ENCODE measurements at regions not wholly inside any gene's neighbourhood (a gene's known extent, or its start where the extent isn't known, plus 50 kb on each side); places are given as distances from the start of the nearest gene placed in this dataset.
A peak's percentile ranks its signal among the peaks of the same experiment; 100 is the strongest.

DNA sequence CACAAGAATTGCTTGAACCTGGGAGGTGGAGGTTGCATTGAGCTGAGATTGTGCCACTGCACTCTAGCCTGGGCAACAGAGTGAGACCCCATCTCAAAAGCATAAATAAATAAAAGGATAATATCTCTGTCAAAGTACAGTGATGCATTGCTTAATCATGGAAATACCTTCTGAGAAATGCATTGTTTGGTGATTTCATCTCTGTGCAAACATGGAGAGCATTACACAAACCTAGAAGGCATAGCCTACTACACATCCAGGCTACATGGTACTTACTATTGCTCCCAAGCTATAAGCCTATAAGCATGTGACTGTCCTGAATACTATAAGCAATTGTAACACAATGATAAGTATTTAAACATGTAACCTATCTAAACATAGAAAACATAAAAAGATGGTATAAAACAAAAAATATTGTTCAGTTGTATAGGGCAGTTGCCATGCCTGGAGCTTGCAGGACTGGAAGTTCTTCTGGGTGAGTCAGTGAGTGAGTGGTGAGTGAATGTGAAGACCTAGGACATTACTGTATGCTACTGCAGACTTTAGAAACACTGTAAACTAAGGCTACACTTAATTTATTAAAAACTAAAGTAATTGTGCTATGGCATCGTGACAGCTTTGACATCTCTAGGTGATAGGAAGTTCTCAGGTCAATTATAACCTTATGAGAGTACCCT, 93.6 kb upstream of the SNRPN start:
- H3K27ac ChIP-seq: no peak overlapping the region
- in situ Hi-C loops (cut with HindIII; ENCODE audit: low pct_ligation_motif_present, low sequenced_read_pairs): no loop called here
- TF ChIP-seq, protein P1, sequence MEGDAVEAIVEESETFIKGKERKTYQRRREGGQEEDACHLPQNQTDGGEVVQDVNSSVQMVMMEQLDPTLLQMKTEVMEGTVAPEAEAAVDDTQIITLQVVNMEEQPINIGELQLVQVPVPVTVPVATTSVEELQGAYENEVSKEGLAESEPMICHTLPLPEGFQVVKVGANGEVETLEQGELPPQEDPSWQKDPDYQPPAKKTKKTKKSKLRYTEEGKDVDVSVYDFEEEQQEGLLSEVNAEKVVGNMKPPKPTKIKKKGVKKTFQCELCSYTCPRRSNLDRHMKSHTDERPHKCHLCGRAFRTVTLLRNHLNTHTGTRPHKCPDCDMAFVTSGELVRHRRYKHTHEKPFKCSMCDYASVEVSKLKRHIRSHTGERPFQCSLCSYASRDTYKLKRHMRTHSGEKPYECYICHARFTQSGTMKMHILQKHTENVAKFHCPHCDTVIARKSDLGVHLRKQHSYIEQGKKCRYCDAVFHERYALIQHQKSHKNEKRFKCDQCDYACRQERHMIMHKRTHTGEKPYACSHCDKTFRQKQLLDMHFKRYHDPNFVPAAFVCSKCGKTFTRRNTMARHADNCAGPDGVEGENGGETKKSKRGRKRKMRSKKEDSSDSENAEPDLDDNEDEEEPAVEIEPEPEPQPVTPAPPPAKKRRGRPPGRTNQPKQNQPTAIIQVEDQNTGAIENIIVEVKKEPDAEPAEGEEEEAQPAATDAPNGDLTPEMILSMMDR (IDR thresholded peaks at IDR 0.05; ENCODE audit: low read depth, low read length, missing control alignments): no peak
- no peaks in the 10 kb centered on the region for H3K27me3 ChIP-seq (replicated peaks)
- H3K36me3 ChIP-seq (replicated peaks): no peaks in the 10 kb centered on the region
- no peak for DNase-seq
- H3K4me3 ChIP-seq (ENCODE audit: low read depth, low read length): no peak overlapping the region

DNA sequence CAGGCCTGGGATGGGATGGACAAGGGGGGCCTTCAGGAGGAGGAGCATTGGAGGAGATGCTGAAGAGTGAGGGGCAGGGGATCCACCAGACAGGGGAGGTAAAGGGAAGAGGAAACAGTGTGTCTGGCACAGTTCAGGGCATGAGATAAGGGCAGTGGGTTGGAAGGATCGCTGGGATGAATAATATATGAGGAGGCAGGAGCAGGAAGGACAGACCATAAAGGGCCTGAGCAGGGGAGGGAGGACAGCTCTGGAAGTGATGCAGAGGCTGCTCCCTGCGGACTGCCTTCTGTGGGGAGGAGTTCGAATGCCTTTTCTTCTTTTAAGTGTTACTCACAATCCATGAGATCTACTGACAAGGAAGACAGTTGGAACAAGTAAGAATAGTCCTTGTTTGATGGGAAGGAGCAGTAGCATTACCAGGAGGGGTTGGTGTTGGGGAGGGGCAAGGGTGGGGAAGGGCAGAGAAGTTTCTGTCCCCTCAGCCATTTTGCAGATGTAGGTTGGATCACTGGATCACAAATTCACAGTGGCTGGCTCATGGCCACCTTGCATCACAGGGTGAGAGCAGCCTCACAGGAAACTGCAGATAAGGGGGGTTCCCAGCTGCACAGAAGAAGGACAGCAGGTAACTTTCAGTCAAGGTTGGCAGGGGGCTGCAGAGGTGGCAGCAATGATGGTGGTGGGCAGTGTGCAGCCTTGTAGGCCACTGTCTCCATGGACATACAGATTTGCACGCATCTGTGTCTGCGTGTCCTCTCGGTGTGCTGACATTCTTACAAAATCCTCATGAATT, 91.9 kb upstream of the SNRPN start:
- TF ChIP-seq, protein P1 (IDR thresholded peaks at IDR 0.05; ENCODE audit: low read depth, low read length, missing control alignments): no peak
- Histone ChIP-seq H3K36me3 (replicated peaks) (no peaks in the 10 kb centered on the region), H3K27ac (no peak overlapping the region), H3K27me3 (replicated peaks) (no peaks in the 10 kb centered on the region), H3K4me3 (ENCODE audit: low read depth, low read length) (no peak overlapping the region)
- in situ Hi-C loops (cut with HindIII; ENCODE audit: low pct_ligation_motif_present, low sequenced_read_pairs): no loop called here
- no peak for DNase-seq

DNA sequence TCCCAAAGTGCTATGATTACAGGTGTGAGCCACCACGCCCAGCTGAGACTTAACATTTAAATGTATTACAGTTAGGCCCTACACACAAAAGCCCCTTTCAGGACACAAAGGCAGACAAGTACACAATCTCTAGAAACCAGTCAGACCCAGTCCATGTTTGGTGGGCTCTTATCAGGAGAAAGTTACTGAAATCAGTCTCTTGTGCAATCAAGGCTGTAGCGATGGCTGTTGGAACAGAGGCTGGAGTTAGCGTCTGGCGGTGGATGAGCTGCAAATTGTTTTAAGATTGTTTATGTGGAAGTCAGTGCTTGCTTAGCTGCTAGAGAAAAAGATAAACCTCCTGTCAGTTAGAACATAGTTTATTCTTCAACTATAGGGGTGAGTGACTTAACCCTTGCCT, 89.5 kb upstream of the SNRPN start:
- DNase-seq: no peak
- H3K36me3 ChIP-seq (replicated peaks): no peaks in the 10 kb centered on the region
- H3K27ac ChIP-seq: no peak overlapping the region
- TF ChIP-seq, protein P1 (IDR thresholded peaks at IDR 0.05; ENCODE audit: low read depth, low read length, missing control alignments): no peak
- H3K4me3 ChIP-seq (ENCODE audit: low read depth, low read length): no peak overlapping the region
- in situ Hi-C loops (cut with HindIII; ENCODE audit: low pct_ligation_motif_present, low sequenced_read_pairs): no loop called here
- no peaks in the 10 kb centered on the region for H3K27me3 ChIP-seq (replicated peaks)

DNA sequence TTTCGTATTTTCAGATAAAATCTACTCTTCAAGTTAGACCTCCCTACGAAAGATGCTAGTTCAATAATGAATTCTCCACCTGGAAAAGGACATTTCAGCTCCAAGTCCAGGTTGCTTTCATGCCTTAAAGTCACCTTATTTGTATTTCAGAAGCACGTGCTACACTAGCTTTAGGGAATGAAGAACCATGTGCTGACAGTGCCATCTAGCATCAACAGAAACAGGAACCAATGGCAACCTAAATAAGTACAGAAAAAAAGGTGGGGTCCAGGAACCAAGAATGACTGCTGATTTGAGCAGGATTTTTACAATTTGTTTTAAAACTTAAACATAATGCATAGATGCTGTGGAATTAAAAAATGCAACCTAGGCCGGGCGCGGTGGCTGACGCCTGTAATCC, 77.6 kb upstream of the SNRPN start:
- Histone ChIP-seq H3K36me3 (replicated peaks) (no peaks in the 10 kb centered on the region), H3K27ac (no peak overlapping the region), H3K4me3 (ENCODE audit: low read depth, low read length) (no peak overlapping the region), H3K27me3 (replicated peaks) (no peaks in the 10 kb centered on the region)
- in situ Hi-C loops (cut with HindIII; ENCODE audit: low pct_ligation_motif_present, low sequenced_read_pairs): no loop called here
- no peak for DNase-seq
- TF ChIP-seq, protein P1 (IDR thresholded peaks at IDR 0.05; ENCODE audit: low read depth, low read length, missing control alignments): no peak

DNA sequence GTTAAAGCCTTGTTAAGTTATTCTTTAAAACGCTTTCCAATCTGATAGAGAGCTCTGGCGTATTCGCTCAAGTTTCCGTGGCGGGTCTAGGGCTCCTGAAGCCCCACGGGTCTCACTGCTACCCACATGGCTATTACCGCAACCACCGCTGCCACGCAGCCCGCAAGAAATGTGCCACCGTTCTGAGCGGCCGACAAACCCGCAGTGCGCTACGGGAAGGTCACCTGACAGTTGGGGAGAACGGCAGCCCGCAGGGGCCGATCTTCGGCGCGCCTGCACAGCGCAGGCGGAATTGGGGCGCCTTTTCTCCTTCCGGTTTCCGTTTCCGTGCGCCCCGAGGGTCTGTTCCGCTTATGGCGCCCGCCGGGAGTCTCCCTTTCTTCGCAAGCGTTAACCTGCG, 76.6 kb upstream of the SNRPN start:
- in situ Hi-C loops (cut with HindIII; ENCODE audit: low pct_ligation_motif_present, low sequenced_read_pairs): no loop called here
- H3K27ac ChIP-seq: no peak overlapping the region
- H3K36me3 ChIP-seq (replicated peaks): no peaks in the 10 kb centered on the region
- H3K27me3 ChIP-seq (replicated peaks): no peaks in the 10 kb centered on the region
- TF ChIP-seq, protein P1 (IDR thresholded peaks at IDR 0.05; ENCODE audit: low read depth, low read length, missing control alignments): no peak
- peak overlapping the region; percentile 37 for H3K4me3 ChIP-seq (ENCODE audit: low read depth, low read length)
- peak; percentile 2 for DNase-seq
